ENCODE measurements at regions not wholly inside any gene's neighbourhood (a gene's known extent, or its start where the extent isn't known, plus 50 kb on each side); places are given as distances from the start of the nearest gene placed in this dataset.
"Not testable (repeated sequence)": the region's sequence is repeated elsewhere in the genome, so short reads cannot be mapped to it uniquely, and the experiment has no call there.

- DNase-seq = peak; percentile 3 to 4
- TF ChIP-seq GATA1 (IDR thresholded peaks at IDR 0.05; ENCODE audit: low read depth, low read length) = no peak
- no peak for TF ChIP-seq POLR2A (IDR thresholded peaks at IDR 0.05; ENCODE audit: low read length)
Measured at GRCh38 chr13:31385540-31385939, 185.8 kb downstream of the B3GLCT start.

DNA sequence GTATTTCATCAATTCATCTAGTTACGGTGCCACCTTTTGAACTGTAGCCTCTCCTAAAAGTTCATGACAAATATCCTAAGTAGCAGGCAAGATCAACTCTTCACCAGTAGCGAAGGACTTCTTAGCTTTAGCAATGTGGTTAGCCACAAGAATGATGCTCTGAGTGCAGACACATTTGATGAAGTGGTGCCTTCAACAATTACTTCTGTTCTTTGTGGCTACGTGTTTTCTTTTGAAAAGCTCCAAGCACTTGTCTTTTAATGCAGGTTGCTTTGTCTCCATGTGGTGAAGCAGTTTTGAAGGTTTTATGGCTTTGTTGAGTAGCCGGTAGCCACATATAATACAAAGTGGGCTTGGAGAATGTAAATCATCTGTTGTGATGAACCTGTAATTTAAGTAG, 194.7 kb downstream of the B3GLCT start:
- TF ChIP-seq GATA1 (IDR thresholded peaks at IDR 0.05; ENCODE audit: low read depth, low read length) = no peak
- no peak for TF ChIP-seq POLR2A (IDR thresholded peaks at IDR 0.05; ENCODE audit: low read length)
- no peak for DNase-seq

- no peak for DNase-seq
- no peak for TF ChIP-seq GATA1 (IDR thresholded peaks at IDR 0.05; ENCODE audit: low read depth, low read length)
- no peak for TF ChIP-seq POLR2A (IDR thresholded peaks at IDR 0.05; ENCODE audit: low read length)
Measured at GRCh38 chr13:31395090-31395489, 195.3 kb downstream of the B3GLCT start.

DNA sequence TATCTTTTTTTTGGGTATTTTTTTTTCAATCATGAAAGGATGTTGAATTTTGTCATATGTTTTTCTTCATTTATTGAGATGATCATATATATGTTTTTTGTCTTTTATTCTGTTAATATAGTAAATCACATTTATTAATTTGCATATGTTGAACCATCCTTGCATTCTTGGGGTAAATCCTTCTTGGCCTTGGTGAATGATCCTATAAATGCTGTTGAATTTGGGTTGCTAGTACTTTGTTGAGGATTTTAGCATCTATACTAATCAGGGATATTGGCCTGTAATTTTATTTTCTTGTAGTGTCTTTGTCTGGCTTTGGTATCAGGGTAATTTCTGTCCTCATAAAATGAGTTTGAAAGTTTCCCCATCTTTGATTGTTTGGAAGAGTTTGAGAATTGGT, 199.9 kb downstream of the B3GLCT start:
- TF ChIP-seq GATA1 (IDR thresholded peaks at IDR 0.05; ENCODE audit: low read depth, low read length) = no peak
- TF ChIP-seq POLR2A (IDR thresholded peaks at IDR 0.05; ENCODE audit: low read length) = no peak
- no peak for DNase-seq

GRCh38 chr13:31403711-31404110, 203.9 kb downstream of the B3GLCT start:
- not testable (repeated sequence) for DNase-seq

DNA sequence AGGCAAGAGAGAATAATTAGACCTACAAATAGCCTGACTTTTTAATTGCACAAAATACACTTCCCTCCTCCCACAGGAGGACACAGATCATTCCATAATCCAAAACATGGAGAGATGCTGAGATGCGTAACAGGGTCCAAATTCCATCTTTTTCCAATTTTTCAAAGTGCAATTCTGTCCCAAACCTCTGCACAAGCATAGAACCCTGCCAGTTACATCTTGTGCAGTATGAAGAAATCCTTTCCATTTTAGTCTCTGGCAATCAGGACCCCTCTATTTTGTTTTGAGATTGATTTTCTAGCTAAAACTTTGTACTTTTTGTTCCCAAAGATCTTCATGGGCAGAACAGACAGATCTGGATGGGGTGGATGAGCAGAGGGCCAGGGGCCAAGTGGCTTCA, 209.2 kb downstream of the B3GLCT start:
- DNase-seq = no peak
- TF ChIP-seq POLR2A (IDR thresholded peaks at IDR 0.05; ENCODE audit: low read length) = no peak

- no peak for TF ChIP-seq POLR2A (IDR thresholded peaks at IDR 0.05; ENCODE audit: low read length)
- TF ChIP-seq GATA1 (IDR thresholded peaks at IDR 0.05; ENCODE audit: low read depth, low read length) = no peak
Measured at GRCh38 chr13:31409678-31410356, 210.0 kb downstream of the B3GLCT start.

DNA sequence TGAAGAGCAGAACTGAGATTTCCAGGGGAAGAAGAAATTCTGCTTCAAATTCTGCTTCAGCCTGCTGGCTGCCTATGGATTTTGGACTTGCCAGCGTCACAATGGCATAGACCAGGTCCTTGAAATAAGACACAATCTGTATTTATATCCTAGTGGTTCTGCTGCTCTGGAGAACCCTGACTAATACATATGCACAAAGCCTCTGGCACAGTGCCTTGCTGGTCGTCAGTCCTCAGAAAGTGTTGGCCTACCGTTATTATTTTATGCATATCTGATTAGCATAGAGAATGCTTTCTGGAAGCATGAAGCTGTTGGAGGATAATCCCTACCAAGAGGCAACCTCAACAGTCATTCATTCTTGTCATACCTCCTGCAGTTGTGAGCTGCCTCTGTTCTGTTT, 213.7 kb downstream of the B3GLCT start:
- TF ChIP-seq GATA1 (IDR thresholded peaks at IDR 0.05; ENCODE audit: low read depth, low read length) (no peak), POLR2A (IDR thresholded peaks at IDR 0.05; ENCODE audit: low read length) (no peak)
- DNase-seq = no peak

More at GRCh38 chr13:31409678-31410356, 210.0 kb downstream of the B3GLCT start:
- DNase-seq = no peak

- TF ChIP-seq GATA1 (IDR thresholded peaks at IDR 0.05; ENCODE audit: low read depth, low read length) = no peak
- no peak for TF ChIP-seq POLR2A (IDR thresholded peaks at IDR 0.05; ENCODE audit: low read length)
Measured at GRCh38 chr13:31416066-31416465, 216.3 kb downstream of the B3GLCT start.

DNA sequence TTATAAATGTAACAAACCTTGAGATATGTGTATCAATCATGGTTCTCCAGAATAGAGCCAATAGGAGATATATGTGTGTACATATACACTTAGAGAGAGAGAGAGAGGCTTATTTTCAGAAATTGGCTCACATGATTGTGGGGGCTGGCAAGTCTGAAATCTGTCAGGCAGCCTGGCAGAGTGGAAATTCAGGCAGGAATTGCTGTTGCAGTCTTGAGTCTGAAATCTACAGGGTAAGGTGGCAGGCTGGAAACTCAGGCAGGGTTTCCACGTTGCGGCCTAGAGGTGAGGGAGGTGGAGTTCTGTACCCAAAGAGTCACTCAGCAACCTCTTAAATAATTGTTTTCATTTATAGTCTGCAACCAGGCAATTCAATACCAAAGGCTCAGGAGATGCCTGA, 218.4 kb downstream of the B3GLCT start:
- DNase-seq = no peak
- no peak for TF ChIP-seq GATA1 (IDR thresholded peaks at IDR 0.05; ENCODE audit: low read depth, low read length)
- TF ChIP-seq POLR2A (IDR thresholded peaks at IDR 0.05; ENCODE audit: low read length) = no peak

More at GRCh38 chr13:31416066-31416465, 216.3 kb downstream of the B3GLCT start:
- DNase-seq = no peak

DNA sequence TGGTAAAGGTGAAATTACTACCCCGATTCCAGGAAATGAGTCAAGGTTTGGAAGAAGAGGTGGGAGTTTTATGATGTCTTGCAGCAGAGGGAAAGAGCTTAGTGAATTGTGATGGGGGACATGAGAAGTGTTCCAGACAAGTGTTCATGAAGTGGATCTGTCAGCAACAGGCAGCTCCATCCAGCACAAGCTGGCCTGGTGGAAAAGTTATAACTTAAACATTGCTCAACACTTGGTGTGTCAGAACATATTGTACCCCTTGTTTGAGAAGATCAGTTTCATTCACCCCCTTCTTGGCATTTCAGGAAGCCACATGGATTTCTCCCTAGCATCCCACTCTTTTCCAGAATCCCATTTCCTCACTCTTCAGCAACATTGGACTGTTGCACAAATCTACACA, 222.0 kb downstream of the B3GLCT start:
- no peak for TF ChIP-seq GATA1 (IDR thresholded peaks at IDR 0.05; ENCODE audit: low read depth, low read length)
- TF ChIP-seq POLR2A (IDR thresholded peaks at IDR 0.05; ENCODE audit: low read length) = no peak
- DNase-seq = no peak

DNA sequence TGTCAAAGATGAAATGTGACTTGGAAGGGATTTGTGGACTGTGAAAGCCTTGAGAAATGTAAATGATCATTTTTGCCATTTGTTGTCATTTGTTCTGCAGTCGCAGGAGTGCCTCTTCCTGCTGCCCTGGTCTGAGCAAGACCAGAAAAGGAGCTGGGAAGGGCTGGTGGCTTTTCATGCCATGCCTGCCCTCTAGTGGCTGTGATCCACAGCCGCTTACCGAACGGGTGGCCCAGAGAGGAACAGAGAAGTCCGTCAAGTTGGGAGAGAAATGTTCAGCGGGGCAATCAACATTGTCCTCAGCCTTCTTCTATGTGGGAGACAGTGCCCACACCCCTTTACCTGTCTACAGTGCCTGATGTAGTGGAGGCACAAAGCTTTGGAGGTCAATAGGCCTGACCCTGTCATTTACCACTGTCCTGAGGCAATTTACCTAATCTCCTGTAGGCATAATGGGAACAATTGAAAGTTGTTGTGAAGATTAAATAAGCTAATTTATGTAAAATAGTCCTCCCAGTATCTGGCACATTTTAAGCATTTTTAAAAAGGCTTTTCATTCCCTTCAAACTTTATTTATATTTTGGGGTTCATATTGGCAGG, 224.5 kb downstream of the B3GLCT start:
- TF ChIP-seq GATA1 (IDR thresholded peaks at IDR 0.05; ENCODE audit: low read depth, low read length) = no peak
- no peak for TF ChIP-seq POLR2A (IDR thresholded peaks at IDR 0.05; ENCODE audit: low read length)
- DNase-seq = peak; percentile 72 to 79

GRCh38 chr13:31426395-31426794, 226.6 kb downstream of the B3GLCT start:
- no peak for DNase-seq
- TF ChIP-seq POLR2A (IDR thresholded peaks at IDR 0.05; ENCODE audit: low read length) = no peak

DNA sequence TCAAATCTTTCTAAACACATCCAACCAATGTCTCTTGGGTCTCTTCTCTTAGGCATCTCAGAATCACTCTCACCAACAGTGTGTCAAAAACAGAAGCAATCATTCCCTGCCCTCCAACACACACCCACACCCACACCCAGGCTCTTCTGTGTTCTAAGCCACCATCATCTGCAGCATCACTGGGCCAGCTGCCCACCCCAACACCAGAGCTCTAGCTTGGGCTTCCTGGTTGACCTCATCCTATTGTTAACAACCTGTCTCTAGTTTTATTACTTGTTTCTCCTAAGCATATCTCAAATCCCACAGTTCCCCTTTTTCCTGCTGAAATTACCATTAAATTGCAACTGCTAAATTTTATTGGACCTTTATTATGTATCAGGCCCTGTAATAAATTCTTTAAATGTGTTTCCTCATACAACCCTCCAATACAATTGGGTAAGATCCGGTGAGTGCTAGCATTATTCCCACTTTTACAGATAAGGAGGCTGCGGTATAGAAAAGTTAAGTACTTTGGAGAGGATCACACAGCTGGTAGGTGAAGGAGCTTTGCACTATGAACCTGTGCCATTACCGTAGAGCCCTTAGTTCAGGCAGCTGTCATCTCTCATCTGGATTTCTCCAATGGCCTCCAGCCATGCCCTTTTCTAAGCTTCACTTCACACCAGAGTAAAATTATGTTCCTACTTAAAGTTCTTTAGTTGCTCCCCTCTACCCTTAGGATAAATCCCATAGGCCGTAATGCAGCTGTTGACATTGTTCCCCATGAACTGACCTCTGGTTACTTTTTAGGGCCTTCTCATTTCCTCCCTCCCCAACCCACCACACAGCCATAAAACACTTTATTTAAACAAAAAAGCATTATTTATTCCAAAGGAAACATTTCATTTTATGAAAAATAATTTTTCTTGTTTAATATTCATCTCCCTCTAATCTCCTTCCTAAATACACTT, 227.7 kb downstream of the B3GLCT start:
- no peak for DNase-seq
- TF ChIP-seq POLR2A (IDR thresholded peaks at IDR 0.05; ENCODE audit: low read length) (no peak), GATA1 (IDR thresholded peaks at IDR 0.05; ENCODE audit: low read depth, low read length) (no peak)

Data from erythroblast (primary cell).